ENCODE measurements at regions not wholly inside any gene's neighbourhood (a gene's known extent, or its start where the extent isn't known, plus 50 kb on each side); places are given as distances from the start of the nearest gene placed in this dataset.

- TF ChIP-seq, protein P1, sequence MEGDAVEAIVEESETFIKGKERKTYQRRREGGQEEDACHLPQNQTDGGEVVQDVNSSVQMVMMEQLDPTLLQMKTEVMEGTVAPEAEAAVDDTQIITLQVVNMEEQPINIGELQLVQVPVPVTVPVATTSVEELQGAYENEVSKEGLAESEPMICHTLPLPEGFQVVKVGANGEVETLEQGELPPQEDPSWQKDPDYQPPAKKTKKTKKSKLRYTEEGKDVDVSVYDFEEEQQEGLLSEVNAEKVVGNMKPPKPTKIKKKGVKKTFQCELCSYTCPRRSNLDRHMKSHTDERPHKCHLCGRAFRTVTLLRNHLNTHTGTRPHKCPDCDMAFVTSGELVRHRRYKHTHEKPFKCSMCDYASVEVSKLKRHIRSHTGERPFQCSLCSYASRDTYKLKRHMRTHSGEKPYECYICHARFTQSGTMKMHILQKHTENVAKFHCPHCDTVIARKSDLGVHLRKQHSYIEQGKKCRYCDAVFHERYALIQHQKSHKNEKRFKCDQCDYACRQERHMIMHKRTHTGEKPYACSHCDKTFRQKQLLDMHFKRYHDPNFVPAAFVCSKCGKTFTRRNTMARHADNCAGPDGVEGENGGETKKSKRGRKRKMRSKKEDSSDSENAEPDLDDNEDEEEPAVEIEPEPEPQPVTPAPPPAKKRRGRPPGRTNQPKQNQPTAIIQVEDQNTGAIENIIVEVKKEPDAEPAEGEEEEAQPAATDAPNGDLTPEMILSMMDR (IDR thresholded peaks at IDR 0.05; ENCODE audit: low read depth, low read length): no peak
- H3K4me3 ChIP-seq: no peak overlapping the region
- H3K36me3 ChIP-seq: no peaks in the 10 kb centered on the region
- H3K9me3 ChIP-seq (ENCODE audit: low read depth): no peaks in the 10 kb centered on the region
- no peak overlapping the region for H3K27ac ChIP-seq
- no peaks in the 10 kb centered on the region for H3K27me3 ChIP-seq
- H3K4me1 ChIP-seq (ENCODE audit: low read depth): peaks cover 6% of the 10 kb centered on the region
- peak in 1 of 2 donors; percentile 28 for DNase-seq (ENCODE audit: low read depth in 1 of 2, low spot score in 1 of 2)
These were observed 61.3 kb upstream of the MME start for GRCh38 chr3:155018621-155019330.

- no peak for DNase-seq (ENCODE audit: low read depth in 1 of 2, low spot score in 1 of 2)
- H3K36me3 ChIP-seq: no peaks in the 10 kb centered on the region
- H3K27ac ChIP-seq: no peak overlapping the region
- no peaks in the 10 kb centered on the region for H3K9me3 ChIP-seq (ENCODE audit: low read depth)
- H3K27me3 ChIP-seq: no peaks in the 10 kb centered on the region
- peaks cover 6% of the 10 kb centered on the region for H3K4me1 ChIP-seq (ENCODE audit: low read depth)
- no peak overlapping the region for H3K4me3 ChIP-seq
- TF ChIP-seq, protein P1 (IDR thresholded peaks at IDR 0.05; ENCODE audit: low read depth, low read length): no peak
These were observed 64.2 kb upstream of the MME start for GRCh38 chr3:155015776-155016436.

DNA sequence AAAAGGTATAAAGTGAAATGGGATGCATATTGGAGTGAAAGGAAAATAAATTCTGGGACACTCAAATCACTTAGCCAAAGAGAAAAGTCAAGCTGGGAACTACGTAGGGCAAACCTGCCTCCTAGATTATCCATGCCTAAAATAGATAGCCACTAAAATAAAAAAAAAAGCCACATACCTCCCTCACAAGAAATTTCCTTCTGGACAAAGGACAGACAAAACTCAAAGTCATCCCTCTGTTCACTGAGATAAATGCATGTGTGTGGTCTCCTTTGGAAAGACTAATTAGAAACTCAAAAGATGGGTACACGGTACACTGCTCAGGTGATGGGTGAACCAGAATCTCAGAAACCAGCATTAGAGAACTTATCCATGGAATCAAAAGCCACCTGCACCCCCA, 65.2 kb upstream of the MME start:
- TF ChIP-seq, protein P1 (IDR thresholded peaks at IDR 0.05; ENCODE audit: low read depth, low read length): no peak
- Histone ChIP-seq H3K4me3 (no peak overlapping the region), H3K4me1 (ENCODE audit: low read depth) (peaks cover 6% of the 10 kb centered on the region), H3K36me3 (no peaks in the 10 kb centered on the region), H3K27me3 (no peaks in the 10 kb centered on the region), H3K9me3 (ENCODE audit: low read depth) (no peaks in the 10 kb centered on the region), H3K27ac (no peak overlapping the region)
- no peak for DNase-seq (ENCODE audit: low read depth in 1 of 2, low spot score in 1 of 2)

DNA sequence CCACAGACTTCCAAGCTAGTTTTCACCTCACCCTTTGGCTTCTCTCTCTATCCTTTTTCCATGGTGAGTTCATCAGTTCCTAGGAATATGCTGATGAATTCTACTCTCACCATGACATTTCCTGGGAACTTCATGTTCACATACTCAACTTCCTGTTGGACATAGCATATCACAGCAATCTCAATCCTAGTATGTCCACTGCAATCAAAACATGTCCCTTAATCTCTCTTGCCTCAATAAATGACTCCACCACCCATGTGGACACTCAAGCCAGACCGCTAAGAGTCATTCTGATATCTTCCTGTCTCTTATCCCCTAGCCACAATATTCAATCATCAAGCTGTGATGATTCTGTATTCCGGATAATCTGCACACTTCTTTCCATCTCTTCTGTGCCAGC, 66.7 kb upstream of the MME start:
- Histone ChIP-seq H3K9me3 (ENCODE audit: low read depth) (no peaks in the 10 kb centered on the region), H3K4me3 (no peak overlapping the region), H3K36me3 (no peaks in the 10 kb centered on the region), H3K4me1 (ENCODE audit: low read depth) (no peaks in the 10 kb centered on the region), H3K27ac (no peak overlapping the region), H3K27me3 (no peaks in the 10 kb centered on the region)
- DNase-seq (ENCODE audit: low read depth in 1 of 2, low spot score in 1 of 2): peak in 1 of 2 donors; percentile 21
- TF ChIP-seq, protein P1 (IDR thresholded peaks at IDR 0.05; ENCODE audit: low read depth, low read length): no peak

DNA sequence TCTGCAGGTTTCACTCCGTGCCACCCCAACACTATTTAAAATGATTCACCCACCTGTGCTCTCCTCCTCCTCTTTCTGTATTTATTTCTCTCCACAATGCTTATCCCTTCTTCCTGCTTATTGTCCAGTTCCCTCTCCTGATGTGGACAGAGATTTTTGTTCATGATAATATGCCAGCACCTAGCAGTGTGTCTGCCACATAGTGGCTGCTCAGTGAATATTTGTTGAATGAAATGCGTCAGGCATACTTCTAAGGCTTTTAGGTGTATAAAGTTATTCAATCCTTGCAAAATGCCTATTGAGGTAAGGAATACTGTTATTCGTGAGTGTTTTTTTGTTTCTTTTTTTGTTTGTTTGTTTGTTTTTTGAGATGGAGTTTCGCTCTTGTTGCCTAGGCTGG, 67.5 kb upstream of the MME start:
- Histone ChIP-seq H3K9me3 (ENCODE audit: low read depth) (no peaks in the 10 kb centered on the region), H3K27me3 (no peaks in the 10 kb centered on the region), H3K27ac (no peak overlapping the region), H3K4me3 (no peak overlapping the region), H3K4me1 (ENCODE audit: low read depth) (no peaks in the 10 kb centered on the region), H3K36me3 (no peaks in the 10 kb centered on the region)
- DNase-seq (ENCODE audit: low read depth in 1 of 2, low spot score in 1 of 2): no peak
- TF ChIP-seq, protein P1 (IDR thresholded peaks at IDR 0.05; ENCODE audit: low read depth, low read length): no peak

Measured in cardiac muscle cell (in vitro differentiated cells and primary cell).